Endothelial cell of umbilical vein (primary cell): ENCODE measurements at regions not wholly inside any gene's neighbourhood (a gene's known extent, or its start where the extent isn't known, plus 50 kb on each side); places are given as distances from the start of the nearest gene placed in this dataset.

ENCODE experiments used
- BruUV-seq: library from RNA; stranded (reverse); fragments of 400-500 nt; replicated peaks from 2 replicates; lab custom pipeline; 2021; lab: Mats Ljungman, UMichigan
- CTCF ChIA-PET: fragments of 300-600, 350-600 bp; sonication (Branson Sonifier 250); formaldehyde crosslinking; loops from one replicate; lab custom pipeline; 2021; ENCODE audit warnings: antibody characterized with exemption, inconsistent platforms; lab: Charles Lee
- POLR2A ChIA-PET: fragments of 300-600, 350-600 bp; sonication (Branson Sonifier 250); formaldehyde crosslinking; loops from one replicate; lab custom pipeline; 2021; ENCODE audit warnings: antibody characterized with exemption, inconsistent platforms; lab: Charles Lee
- DNase-seq: peaks from one replicate; pipeline ENCODE4 v3.0.0-alpha.2; 2011; ENCODE audit warnings: low read depth, low spot score
- FAIRE-seq: peaks from 2 replicates; lab custom pipeline; 2011; peaks lifted over from hg19 to GRCh38; lab: Jason Lieb, UNC
- H2AFZ ChIP-seq: 2 replicates; pipeline ENCODE4 v1.6.0; 2012; ENCODE audit warnings: low read depth, low read length, control low read depth, inconsistent platforms
- H3K27ac ChIP-seq: 2 replicates; pipeline ENCODE4 v1.5.1; 2011; ENCODE audit warnings: low read depth, mild to moderate bottlenecking, control low read depth, low read length, moderate library complexity; ENCODE audit not compliant: insufficient read depth
- H3K27me3 ChIP-seq, 2 experiments: 2 replicates each; pipeline versions ENCODE4 v1.6.0 to v1.6.1; 2011; ENCODE audit warnings: low read length in 2 of 2, mixed read lengths in 1 of 2; ENCODE audit not compliant: control insufficient read depth in 2 of 2, insufficient read depth in 2 of 2
- H3K36me3 ChIP-seq, 2 experiments: 2 replicates in 1 of 2; 3 replicates in 1 of 2; pipeline ENCODE4 v1.5.1; 2011; ENCODE audit warnings: low read length in 2 of 2, mild to moderate bottlenecking in 1 of 2, moderate library complexity in 1 of 2; ENCODE audit not compliant: control insufficient read depth in 2 of 2, insufficient read depth in 2 of 2; ENCODE audit errors: extremely low read depth in 1 of 2
- H3K4me1 ChIP-seq: 3 replicates; pipeline ENCODE4 v1.5.1; 2011; ENCODE audit warnings: mild to moderate bottlenecking, low read length; ENCODE audit not compliant: control insufficient read depth, insufficient read depth; ENCODE audit errors: extremely low read depth
- H3K4me2 ChIP-seq: 2 replicates; pipeline ENCODE4 v1.6.1; 2011; ENCODE audit warnings: low read length, control low read depth, mixed read lengths; ENCODE audit not compliant: insufficient read depth
- H3K4me3 ChIP-seq, 3 experiments: fragments of 200-600 bp in 1 of 3; sonication (generic), shearing (Covaris generic) in 1 of 3; replicated peaks in 1 of 3; 2 replicates each; pipeline ENCODE4 v1.5.1; 2011 to 2016; ENCODE audit warnings: control low read depth in 3 of 3, low read length in 3 of 3, mild to moderate bottlenecking in 2 of 3, inconsistent platforms in 1 of 3, low read depth in 1 of 3, moderate library complexity in 1 of 3; ENCODE audit not compliant: insufficient read depth in 1 of 3
- H3K79me2 ChIP-seq: 2 replicates; pipeline ENCODE4 v1.6.0; 2012; ENCODE audit warnings: low read length, inconsistent platforms; ENCODE audit not compliant: control insufficient read depth, insufficient read depth
- H3K9ac ChIP-seq: replicated peaks from 2 replicates; pipeline ENCODE3; 2011; ENCODE audit warnings: low read length, control low read depth; ENCODE audit not compliant: insufficient read depth; ENCODE audit errors: extremely low read depth
- H3K9me1 ChIP-seq: replicated peaks from 3 replicates; pipeline ENCODE4 v1.6.0; 2011; ENCODE audit warnings: mild to moderate bottlenecking, low read length; ENCODE audit not compliant: control insufficient read depth, insufficient read depth; ENCODE audit errors: extremely low read depth
- H3K9me3 ChIP-seq: replicated peaks from 2 replicates; pipeline ENCODE4 v1.5.1; 2012; ENCODE audit warnings: low read length, inconsistent platforms; ENCODE audit not compliant: control insufficient read depth, insufficient read depth
- H4K20me1 ChIP-seq: replicated peaks from 2 replicates; pipeline ENCODE3; 2011; ENCODE audit warnings: mild to moderate bottlenecking, low read length; ENCODE audit not compliant: control insufficient read depth, insufficient read depth; ENCODE audit errors: extremely low read depth
- CTCF ChIP-seq, 2 donors: IDR thresholded peaks; 1 replicate in 1 of 2; 2 replicates in 1 of 2; pipeline ENCODE4 v1.5.1; 2011; ENCODE audit warnings: low read length in 2 of 2, mild to moderate bottlenecking in 2 of 2, moderate library complexity in 2 of 2, control low read depth in 1 of 2, inconsistent platforms in 1 of 2, low read depth in 1 of 2; ENCODE audit not compliant: insufficient read depth in 1 of 2; ENCODE audit errors: extremely low read depth in 1 of 2
- EZH2 ChIP-seq: IDR thresholded peaks from 2 replicates; pipeline ENCODE4 v1.6.1; 2012; ENCODE audit warnings: borderline replicate concordance, low read depth, mild to moderate bottlenecking, moderate library complexity, low read length, inconsistent platforms; ENCODE audit not compliant: severe bottlenecking
- FOS ChIP-seq: IDR thresholded peaks from 2 replicates; pipeline ENCODE4 v1.6.1; 2011; ENCODE audit warnings: mild to moderate bottlenecking, low read length, moderate library complexity, borderline replicate concordance; ENCODE audit not compliant: insufficient read depth
- GATA2 ChIP-seq: IDR thresholded peaks from 2 replicates; pipeline ENCODE4 v1.7.0; 2011; ENCODE audit warnings: low read depth, mild to moderate bottlenecking, moderate library complexity, mixed read lengths, low read length; ENCODE audit not compliant: insufficient read length, insufficient read depth
- JUN ChIP-seq: IDR thresholded peaks from 2 replicates; pipeline ENCODE4 v1.6.1; 2011; ENCODE audit warnings: borderline replicate concordance, low read depth; ENCODE audit not compliant: insufficient read length, insufficient read depth
- MAX ChIP-seq: IDR thresholded peaks from 2 replicates; pipeline ENCODE4 v1.6.1; 2011; ENCODE audit not compliant: insufficient read depth, insufficient read length
- MYC ChIP-seq: IDR thresholded peaks from one replicate; pipeline ENCODE4 v1.6.1; 2011; ENCODE audit warnings: mild to moderate bottlenecking, low read depth, low read length
- POLR2A ChIP-seq: IDR thresholded peaks from 2 replicates; pipeline ENCODE4 v1.6.1; 2012; ENCODE audit warnings: low read depth, mild to moderate bottlenecking, control low read depth, low read length
- POLR2AphosphoS5 ChIP-seq: IDR thresholded peaks from 2 replicates; pipeline ENCODE4 v1.6.1; 2012; ENCODE audit warnings: low read depth, mild to moderate bottlenecking, control low read depth, low read length, moderate library complexity; ENCODE audit not compliant: insufficient read depth
- dilution Hi-C: fragments of 300-500 bp; cut with MboI; formaldehyde crosslinking; loops from one replicate; pipeline ENCODE4 v1.15.0; 2019; ENCODE audit warnings: low sequenced_read_pairs; ENCODE audit not compliant: extremely low pct_ligation_motif_present
- intact Hi-C: fragments of 100-400 bp; cut with micrococcal nuclease; formaldehyde crosslinking; loops from one replicate; pipeline ENCODE4 v1.10.0; 2022

GRCh38 chr7:19413443-19413965 is 268.3 kb upstream of the FERD3L start:
- BruUV-seq = no TSS peak

More at GRCh38 chr7:19413443-19413965, 268.3 kb upstream of the FERD3L start:
- Histone ChIP-seq H3K4me2 (no peak overlapping the region), H3K79me2 (no peaks in the 10 kb centered on the region), H3K9me3 (no peaks in the 10 kb centered on the region), H3K36me3 (no peaks in the 10 kb centered on the region), H3K27ac (no peak overlapping the region), H2AFZ (no peak overlapping the region), H3K27me3 (no peaks in the 10 kb centered on the region), H3K9ac (no peak overlapping the region), H4K20me1 (no peaks in the 10 kb centered on the region), H3K4me1 (no peaks in the 10 kb centered on the region), H3K4me3 (no peak overlapping the region), H3K9me1 (no peaks in the 10 kb centered on the region)
- CTCF ChIA-PET = interaction anchor here (1.0 kb wide), 1 partner anchor 9 kb away, joined by 3 read pairs; no protein-coding TSS in a partner anchor
- POLR2A ChIA-PET = no interaction called here
- dilution Hi-C loops = no loop called here
- intact Hi-C loops = no loop called here
- TF ChIP-seq GATA2 (no peak), FOS (no peak), MYC (no peak), POLR2A (no peak), MAX (no peak), JUN (no peak), POLR2AphosphoS5 (no peak), EZH2 (no peak), CTCF (IDR thresholded peaks at IDR 0.05; ENCODE audit: extremely low read depth in 1 of 2, insufficient read depth in 1 of 2, low read depth in 1 of 2, low read length in 2 of 2) (no peak)
- DNase-seq (no peak), FAIRE-seq (no peak)
